Cardiac fibroblast (primary cell): ENCODE measurements at regions not wholly inside any gene's neighbourhood (a gene's known extent, or its start where the extent isn't known, plus 50 kb on each side); places are given as distances from the start of the nearest gene placed in this dataset.

ENCODE experiments used
- DNase-seq, 2 donors: peaks; one replicate each; pipeline versions ENCODE4 v3.0.0 to v3.0.0-alpha.2; 2010; ENCODE audit warnings: low read depth in 2 of 2
- H3K4me3 ChIP-seq, 2 donors: replicated peaks in 1 of 2; 1 replicate in 1 of 2; 2 replicates in 1 of 2; pipeline ENCODE4 v1.5.1; 2011; ENCODE audit warnings: low read depth in 2 of 2, low read length in 2 of 2, mild to moderate bottlenecking in 2 of 2, moderate library complexity in 1 of 2
- CTCF ChIP-seq: IDR thresholded peaks from one replicate; pipeline ENCODE4 v1.5.1; 2011; ENCODE audit warnings: low read depth, mild to moderate bottlenecking, low read length, inconsistent platforms

- TF ChIP-seq CTCF: no peak
- H3K4me3 ChIP-seq: no peak overlapping the region
- DNase-seq: no peak
Measured at GRCh38 chr22:48613566-48614200, 1214.0 kb downstream of the BRD1 start.

GRCh38 chr22:48612077-48612995 is 1215.3 kb downstream of the BRD1 start:
- no peak overlapping the region for H3K4me3 ChIP-seq
- DNase-seq: no peak
- TF ChIP-seq CTCF: no peak

GRCh38 chr22:48609279-48609865 is 1218.3 kb downstream of the BRD1 start:
- H3K4me3 ChIP-seq: no peak overlapping the region
- no peak for DNase-seq
- TF ChIP-seq CTCF: no peak

GRCh38 chr22:48607901-48608662 is 1219.6 kb downstream of the BRD1 start:
- TF ChIP-seq CTCF: no peak
- no peak overlapping the region for H3K4me3 ChIP-seq
- no peak for DNase-seq

GRCh38 chr22:48606684-48607307 is 1220.9 kb downstream of the BRD1 start:
- no peak for DNase-seq
- TF ChIP-seq CTCF: no peak
- H3K4me3 ChIP-seq: no peak overlapping the region

- no peak for TF ChIP-seq CTCF
- no peak overlapping the region for H3K4me3 ChIP-seq
- no peak for DNase-seq
Measured at GRCh38 chr22:48605856-48606481, 1221.7 kb downstream of the BRD1 start.
